Activated naive CD8-positive, alpha-beta T cell treated with anti-CD3 and anti-CD28 coated beads for 36 hours (primary cell): ENCODE measurements at regions not wholly inside any gene's neighbourhood (a gene's known extent, or its start where the extent isn't known, plus 50 kb on each side); places are given as distances from the start of the nearest gene placed in this dataset.

ENCODE experiments used
- DNase-seq: peaks from one replicate; pipeline ENCODE4 v3.0.0; 2021
- H3K27ac Mint-ChIP-seq: one replicate; pipeline ENCODE4 v1.8.0; 2022; ENCODE audit warnings: mild to moderate bottlenecking, moderate library complexity, mixed read lengths
- H3K27me3 Mint-ChIP-seq: one replicate; pipeline ENCODE4 v1.8.0; 2022; ENCODE audit warnings: mild to moderate bottlenecking, mixed read lengths
- H3K36me3 Mint-ChIP-seq: one replicate; pipeline ENCODE4 v1.8.0; 2021; ENCODE audit warnings: mild to moderate bottlenecking, mixed read lengths
- H3K4me1 Mint-ChIP-seq: one replicate; pipeline ENCODE4 v1.8.0; 2021; ENCODE audit warnings: mixed read lengths
- H3K4me3 Mint-ChIP-seq: one replicate; pipeline ENCODE4 v1.8.0; 2022; ENCODE audit warnings: mild to moderate bottlenecking, moderate library complexity, mixed read lengths
- H3K9me3 Mint-ChIP-seq: one replicate; pipeline ENCODE4 v1.8.0; 2022; ENCODE audit warnings: mixed read lengths

- Mint-ChIP-seq H3K4me3 (no peak overlapping the region), H3K27ac (no peak overlapping the region), H3K4me1 (no peaks in the 10 kb centered on the region), H3K36me3 (no peaks in the 10 kb centered on the region), H3K9me3 (peaks cover 16% of the 10 kb centered on the region), H3K27me3 (no peaks in the 10 kb centered on the region)
- DNase-seq, result no peak
Observed at GRCh38 chr9:29939559-29939958, 2366.3 kb upstream of the C9orf72 start.

DNA sequence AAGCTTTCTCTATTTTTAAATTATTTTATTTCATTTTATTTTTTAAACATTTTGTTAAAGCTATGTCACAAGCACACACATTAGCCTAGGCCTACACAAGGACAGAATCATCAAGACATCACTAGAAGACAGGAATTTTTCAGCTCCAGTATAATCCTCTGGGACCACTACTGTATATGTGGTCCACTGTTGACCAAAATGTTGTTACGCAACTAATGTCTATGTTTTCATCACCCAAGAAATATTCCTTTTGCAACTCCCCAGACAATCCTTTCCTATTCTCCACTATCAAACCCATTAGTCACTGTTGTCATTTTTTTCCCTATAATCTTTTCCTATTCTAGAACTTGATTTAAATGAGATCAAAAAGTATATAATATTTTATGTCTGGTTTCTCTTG, 2371.7 kb upstream of the C9orf72 start:
- DNase-seq, result no peak
- H3K27me3 Mint-ChIP-seq, result no peaks in the 10 kb centered on the region
- H3K27ac Mint-ChIP-seq, result no peak overlapping the region
- no peaks in the 10 kb centered on the region for H3K4me1 Mint-ChIP-seq
- H3K9me3 Mint-ChIP-seq, result peaks cover 7% of the 10 kb centered on the region
- H3K4me3 Mint-ChIP-seq, result no peak overlapping the region
- no peaks in the 10 kb centered on the region for H3K36me3 Mint-ChIP-seq

GRCh38 chr9:29958469-29958868, 2385.2 kb upstream of the C9orf72 start:
- DNase-seq, result no peak
- H3K27me3 Mint-ChIP-seq, result no peaks in the 10 kb centered on the region
- H3K4me1 Mint-ChIP-seq, result no peaks in the 10 kb centered on the region
- no peak overlapping the region for H3K27ac Mint-ChIP-seq
- no peak overlapping the region for H3K4me3 Mint-ChIP-seq
- H3K9me3 Mint-ChIP-seq, result no peaks in the 10 kb centered on the region
- no peaks in the 10 kb centered on the region for H3K36me3 Mint-ChIP-seq

DNA sequence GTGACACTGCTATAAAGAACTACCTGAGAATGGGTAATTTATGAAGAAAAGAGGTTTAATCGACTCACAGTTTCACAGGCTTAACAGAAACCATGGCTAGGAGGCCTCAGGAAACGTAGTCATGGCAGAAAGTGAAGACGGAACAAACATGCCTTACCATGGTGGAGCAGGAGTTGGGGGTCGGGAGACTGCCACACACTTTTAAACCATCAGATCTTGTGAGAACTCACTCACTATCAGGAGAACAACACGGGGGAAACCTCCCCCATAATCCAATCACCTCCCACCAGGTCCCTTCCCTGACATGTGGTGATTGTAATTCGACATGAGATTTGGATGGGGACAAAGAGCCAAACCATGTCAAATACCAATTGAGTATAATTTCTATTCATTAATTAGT, 2392.6 kb upstream of the C9orf72 start:
- no peaks in the 10 kb centered on the region for H3K9me3 Mint-ChIP-seq
- H3K4me1 Mint-ChIP-seq, result no peaks in the 10 kb centered on the region
- no peaks in the 10 kb centered on the region for H3K36me3 Mint-ChIP-seq
- no peak overlapping the region for H3K27ac Mint-ChIP-seq
- H3K27me3 Mint-ChIP-seq, result no peaks in the 10 kb centered on the region
- no peak for DNase-seq
- no peak overlapping the region for H3K4me3 Mint-ChIP-seq

DNA sequence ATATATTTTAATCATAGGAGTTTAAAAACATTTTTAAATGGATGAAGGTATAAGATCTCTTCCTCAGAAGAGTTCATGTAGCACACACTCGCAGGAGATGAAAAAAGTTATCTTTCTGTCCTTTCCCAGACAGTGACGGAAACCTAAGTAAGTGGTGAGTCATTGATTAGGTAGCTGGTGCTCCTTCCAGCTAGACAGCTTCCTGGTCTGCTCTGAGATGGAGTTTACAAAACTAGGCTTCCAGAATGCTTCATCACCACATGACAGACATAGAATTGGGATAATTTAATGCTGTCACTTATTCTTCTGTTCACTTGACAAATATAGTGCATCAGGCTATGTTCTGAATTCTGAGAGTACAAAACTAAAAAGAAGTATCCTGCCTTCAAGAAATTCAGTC, 2393.0 kb upstream of the C9orf72 start:
- no peak for DNase-seq
- H3K36me3 Mint-ChIP-seq, result no peaks in the 10 kb centered on the region
- H3K27ac Mint-ChIP-seq, result no peak overlapping the region
- H3K27me3 Mint-ChIP-seq, result no peaks in the 10 kb centered on the region
- H3K4me1 Mint-ChIP-seq, result no peaks in the 10 kb centered on the region
- H3K9me3 Mint-ChIP-seq, result no peaks in the 10 kb centered on the region
- H3K4me3 Mint-ChIP-seq, result no peak overlapping the region

DNA sequence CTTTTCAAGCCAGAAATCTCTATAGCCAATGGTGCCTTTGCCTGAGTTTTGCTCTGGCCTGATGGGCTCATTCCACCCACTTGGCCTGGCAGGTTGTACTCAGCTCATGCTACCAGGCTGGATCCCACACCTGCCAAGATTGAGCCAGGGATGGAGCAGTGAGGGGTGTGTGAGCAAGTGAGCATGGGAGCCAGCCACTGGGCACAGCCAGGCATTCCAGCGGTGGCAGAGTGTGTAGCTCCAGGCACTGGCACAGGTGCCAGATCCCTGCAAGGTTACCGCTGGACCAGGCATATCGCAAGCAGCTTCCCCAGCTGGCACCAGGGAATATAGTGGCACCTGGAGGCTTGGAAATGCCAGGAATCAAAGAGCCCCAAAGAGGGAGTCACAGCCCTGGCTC, 2395.6 kb upstream of the C9orf72 start:
- H3K27me3 Mint-ChIP-seq, result no peaks in the 10 kb centered on the region
- no peaks in the 10 kb centered on the region for H3K36me3 Mint-ChIP-seq
- no peak for DNase-seq
- H3K27ac Mint-ChIP-seq, result no peak overlapping the region
- H3K4me1 Mint-ChIP-seq, result no peaks in the 10 kb centered on the region
- H3K9me3 Mint-ChIP-seq, result no peaks in the 10 kb centered on the region
- H3K4me3 Mint-ChIP-seq, result no peak overlapping the region

GRCh38 chr9:29969408-29969807, 2396.1 kb upstream of the C9orf72 start:
- no peak for DNase-seq
- Mint-ChIP-seq H3K36me3 (no peaks in the 10 kb centered on the region), H3K4me3 (no peak overlapping the region), H3K9me3 (no peaks in the 10 kb centered on the region), H3K27ac (no peak overlapping the region), H3K27me3 (no peaks in the 10 kb centered on the region), H3K4me1 (no peaks in the 10 kb centered on the region)

DNA sequence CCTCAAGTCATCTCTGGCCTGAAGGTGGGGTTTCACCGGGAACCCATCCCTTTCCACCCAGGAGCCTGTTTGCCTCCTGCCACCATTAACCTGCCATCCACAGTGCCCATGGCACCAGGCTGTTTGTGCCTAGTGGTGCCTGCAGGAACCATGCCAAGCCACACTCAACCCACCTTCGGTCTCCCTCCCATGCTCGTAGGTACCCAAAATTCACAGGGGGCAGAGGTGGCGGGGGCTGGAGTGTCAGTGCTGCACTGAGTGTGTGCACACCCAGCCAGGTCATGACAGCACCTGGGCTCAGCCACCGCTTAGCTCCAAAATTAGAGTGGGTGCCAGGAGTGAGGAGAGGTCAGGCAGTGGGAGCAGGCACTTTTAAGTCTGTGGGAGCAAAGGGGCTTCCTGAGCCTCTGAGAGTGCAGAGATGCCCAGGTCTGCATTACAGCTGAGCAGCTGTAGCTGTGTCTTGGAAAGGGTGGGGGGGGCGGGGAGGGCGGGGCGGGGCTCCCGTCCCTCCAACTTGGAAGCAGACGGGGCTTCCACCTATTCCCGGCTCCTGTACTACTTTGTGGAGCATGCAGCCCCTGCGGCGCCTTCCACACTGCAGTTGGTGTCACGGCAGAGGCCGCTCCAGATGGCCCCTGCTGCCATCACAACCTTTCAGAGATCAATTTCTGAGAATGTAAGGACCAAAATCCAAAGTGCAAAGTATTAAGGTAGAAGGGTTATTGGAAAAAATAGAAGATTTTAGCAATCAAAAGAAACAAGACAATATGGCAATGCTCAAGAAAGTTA, 2396.8 kb upstream of the C9orf72 start:
- H3K4me1 Mint-ChIP-seq, result no peaks in the 10 kb centered on the region
- H3K4me3 Mint-ChIP-seq, result no peak overlapping the region
- H3K9me3 Mint-ChIP-seq, result no peaks in the 10 kb centered on the region
- DNase-seq, result no peak
- H3K36me3 Mint-ChIP-seq, result no peaks in the 10 kb centered on the region
- H3K27ac Mint-ChIP-seq, result no peak overlapping the region
- no peaks in the 10 kb centered on the region for H3K27me3 Mint-ChIP-seq

- DNase-seq, result no peak
- no peaks in the 10 kb centered on the region for H3K4me1 Mint-ChIP-seq
- no peaks in the 10 kb centered on the region for H3K9me3 Mint-ChIP-seq
- no peaks in the 10 kb centered on the region for H3K27me3 Mint-ChIP-seq
- no peak overlapping the region for H3K4me3 Mint-ChIP-seq
- H3K36me3 Mint-ChIP-seq, result no peaks in the 10 kb centered on the region
- no peak overlapping the region for H3K27ac Mint-ChIP-seq
Observed at GRCh38 chr9:29974197-29974596, 2400.9 kb upstream of the C9orf72 start.

DNA sequence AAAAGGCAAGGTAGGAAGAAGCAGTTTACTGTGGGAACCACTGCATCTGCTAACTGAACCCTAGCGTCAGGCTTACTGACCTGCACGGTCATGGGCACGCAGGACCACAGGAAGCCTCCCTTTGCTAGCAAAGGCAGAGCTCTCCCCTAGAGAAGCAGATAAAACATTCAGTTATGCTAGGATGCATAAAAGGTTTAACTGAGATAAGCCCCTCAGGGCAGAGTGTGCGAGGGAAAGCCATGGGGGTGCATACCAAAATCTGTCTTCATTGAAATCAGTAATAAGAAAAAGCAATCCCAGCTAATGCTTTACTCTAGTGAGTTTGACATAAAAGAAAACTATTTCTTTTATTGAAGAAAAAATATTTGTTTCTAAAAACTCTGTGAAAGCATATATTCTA, 2403.7 kb upstream of the C9orf72 start:
- Mint-ChIP-seq H3K4me3 (no peak overlapping the region), H3K36me3 (no peaks in the 10 kb centered on the region), H3K27ac (no peak overlapping the region), H3K4me1 (no peaks in the 10 kb centered on the region), H3K9me3 (no peaks in the 10 kb centered on the region), H3K27me3 (no peaks in the 10 kb centered on the region)
- no peak for DNase-seq

GRCh38 chr9:29981013-29981412, 2403.4 kb upstream of the ACO1 start:
- Mint-ChIP-seq H3K27ac (no peak overlapping the region), H3K4me3 (no peak overlapping the region), H3K4me1 (no peaks in the 10 kb centered on the region), H3K27me3 (no peaks in the 10 kb centered on the region), H3K36me3 (no peaks in the 10 kb centered on the region), H3K9me3 (no peaks in the 10 kb centered on the region)
- DNase-seq, result no peak

- H3K36me3 Mint-ChIP-seq, result no peaks in the 10 kb centered on the region
- peaks cover 14% of the 10 kb centered on the region for H3K9me3 Mint-ChIP-seq
Observed at GRCh38 chr9:29999645-30000044, 2384.8 kb upstream of the ACO1 start.

DNA sequence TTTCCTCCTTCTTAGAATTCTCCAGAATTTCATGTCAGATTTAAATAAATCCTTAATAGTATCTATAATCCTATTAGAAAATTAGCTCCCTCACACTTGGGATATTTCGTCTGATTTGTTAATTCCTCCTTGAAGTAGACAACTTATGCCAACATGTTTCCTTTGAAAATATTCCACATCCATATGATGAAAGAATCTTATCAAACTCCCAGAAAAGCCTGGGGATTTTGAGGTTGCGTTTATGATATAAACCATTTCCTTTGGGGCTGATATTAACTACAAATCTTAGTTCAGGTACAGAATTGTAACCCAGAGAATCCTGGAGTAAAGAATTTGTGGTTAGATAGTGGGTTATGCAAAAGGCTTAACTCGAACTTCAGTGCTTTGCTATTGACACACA, 2373.8 kb upstream of the ACO1 start:
- no peaks in the 10 kb centered on the region for H3K36me3 Mint-ChIP-seq
- H3K9me3 Mint-ChIP-seq, result no peaks in the 10 kb centered on the region
- H3K27me3 Mint-ChIP-seq, result no peaks in the 10 kb centered on the region
- H3K27ac Mint-ChIP-seq, result no peak overlapping the region
- no peaks in the 10 kb centered on the region for H3K4me1 Mint-ChIP-seq
- no peak overlapping the region for H3K4me3 Mint-ChIP-seq
- no peak for DNase-seq

More at GRCh38 chr9:29999645-30000044, 2384.8 kb upstream of the ACO1 start:
- Mint-ChIP-seq H3K4me1 (no peaks in the 10 kb centered on the region), H3K27ac (no peak overlapping the region), H3K4me3 (no peak overlapping the region), H3K27me3 (no peaks in the 10 kb centered on the region)
- DNase-seq, result no peak

GRCh38 chr9:30012622-30013021, 2371.8 kb upstream of the ACO1 start:
- H3K27me3 Mint-ChIP-seq, result no peaks in the 10 kb centered on the region
- no peak overlapping the region for H3K27ac Mint-ChIP-seq
- H3K9me3 Mint-ChIP-seq, result no peaks in the 10 kb centered on the region
- H3K4me3 Mint-ChIP-seq, result no peak overlapping the region
- no peaks in the 10 kb centered on the region for H3K36me3 Mint-ChIP-seq
- no peak for DNase-seq
- H3K4me1 Mint-ChIP-seq, result no peaks in the 10 kb centered on the region

- H3K4me1 Mint-ChIP-seq, result no peaks in the 10 kb centered on the region
- no peak overlapping the region for H3K4me3 Mint-ChIP-seq
- H3K36me3 Mint-ChIP-seq, result no peaks in the 10 kb centered on the region
- no peaks in the 10 kb centered on the region for H3K9me3 Mint-ChIP-seq
- no peaks in the 10 kb centered on the region for H3K27me3 Mint-ChIP-seq
- no peak overlapping the region for H3K27ac Mint-ChIP-seq
- DNase-seq, result no peak
Observed at GRCh38 chr9:30015073-30015472, 2369.4 kb upstream of the ACO1 start.

DNA sequence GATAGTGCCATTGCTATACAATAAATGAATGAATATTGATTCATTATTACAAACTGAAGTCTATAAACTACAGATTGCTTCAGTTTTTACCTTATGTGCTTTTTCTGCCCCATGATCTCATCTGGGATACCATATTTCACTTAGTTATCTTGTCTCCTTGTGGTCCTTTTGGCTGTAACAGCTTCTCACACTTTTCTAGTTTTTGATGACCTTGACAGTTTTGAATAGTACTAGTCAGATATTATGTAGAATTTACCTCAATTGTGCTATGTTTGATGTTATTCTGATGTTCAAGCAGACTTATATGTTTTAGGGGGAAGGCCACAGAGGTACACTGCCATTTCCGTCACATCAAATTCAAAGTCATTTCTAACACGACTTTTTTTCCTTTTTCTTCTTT, 2364.3 kb upstream of the ACO1 start:
- no peaks in the 10 kb centered on the region for H3K27me3 Mint-ChIP-seq
- no peak overlapping the region for H3K4me3 Mint-ChIP-seq
- H3K4me1 Mint-ChIP-seq, result no peaks in the 10 kb centered on the region
- no peak for DNase-seq
- no peaks in the 10 kb centered on the region for H3K9me3 Mint-ChIP-seq
- H3K27ac Mint-ChIP-seq, result no peak overlapping the region
- H3K36me3 Mint-ChIP-seq, result no peaks in the 10 kb centered on the region
